A204.1 (cell line): ENCODE measurements at regions not wholly inside any gene's neighbourhood (a gene's known extent, or its start where the extent isn't known, plus 50 kb on each side); places are given as distances from the start of the nearest gene placed in this dataset.

Source experiments
- FAIRE-seq: peaks from 2 replicates; lab custom pipeline; 2012; peaks lifted over from hg19 to GRCh38; lab: Jason Lieb, UNC

DNA sequence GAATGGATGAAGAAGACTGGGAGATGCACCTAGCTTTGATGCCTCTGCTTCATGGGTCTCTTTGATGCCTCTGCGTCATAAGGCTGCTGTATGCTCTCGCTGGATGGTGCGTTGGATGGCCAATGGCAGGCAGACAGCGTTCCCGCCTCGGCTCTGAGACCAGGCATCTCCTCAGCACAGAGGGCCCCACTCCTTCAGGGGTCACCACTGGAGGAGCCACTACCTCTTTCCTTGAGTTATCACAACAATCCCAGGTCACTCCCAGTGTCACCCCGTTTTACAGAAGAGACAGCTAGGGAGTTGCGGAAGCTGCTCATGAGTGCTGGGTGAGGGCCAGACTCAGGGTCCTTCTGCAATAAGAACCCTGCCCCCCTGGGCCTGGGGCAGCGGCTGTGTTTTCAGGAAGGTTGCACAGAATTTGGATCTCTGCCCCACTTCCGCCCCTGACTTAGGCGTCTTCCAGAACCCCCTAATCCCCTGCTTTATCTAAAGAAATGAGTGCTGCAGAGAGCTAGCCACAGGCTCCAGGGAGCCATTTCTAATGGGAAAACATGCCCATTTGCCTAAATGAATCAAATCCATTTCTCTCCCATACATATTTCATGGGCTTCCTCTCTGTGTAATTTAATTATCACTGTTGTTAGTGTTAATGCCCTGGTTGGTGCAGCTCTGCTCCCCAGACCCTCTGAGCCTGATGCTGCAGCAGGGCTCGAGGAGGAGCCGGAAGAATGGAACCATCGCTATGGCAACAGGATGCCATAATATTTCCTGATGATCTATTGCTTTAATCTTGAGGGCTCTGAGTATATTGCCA, 131.8 kb upstream of the HS6ST1 start:
- no peak for FAIRE-seq

DNA sequence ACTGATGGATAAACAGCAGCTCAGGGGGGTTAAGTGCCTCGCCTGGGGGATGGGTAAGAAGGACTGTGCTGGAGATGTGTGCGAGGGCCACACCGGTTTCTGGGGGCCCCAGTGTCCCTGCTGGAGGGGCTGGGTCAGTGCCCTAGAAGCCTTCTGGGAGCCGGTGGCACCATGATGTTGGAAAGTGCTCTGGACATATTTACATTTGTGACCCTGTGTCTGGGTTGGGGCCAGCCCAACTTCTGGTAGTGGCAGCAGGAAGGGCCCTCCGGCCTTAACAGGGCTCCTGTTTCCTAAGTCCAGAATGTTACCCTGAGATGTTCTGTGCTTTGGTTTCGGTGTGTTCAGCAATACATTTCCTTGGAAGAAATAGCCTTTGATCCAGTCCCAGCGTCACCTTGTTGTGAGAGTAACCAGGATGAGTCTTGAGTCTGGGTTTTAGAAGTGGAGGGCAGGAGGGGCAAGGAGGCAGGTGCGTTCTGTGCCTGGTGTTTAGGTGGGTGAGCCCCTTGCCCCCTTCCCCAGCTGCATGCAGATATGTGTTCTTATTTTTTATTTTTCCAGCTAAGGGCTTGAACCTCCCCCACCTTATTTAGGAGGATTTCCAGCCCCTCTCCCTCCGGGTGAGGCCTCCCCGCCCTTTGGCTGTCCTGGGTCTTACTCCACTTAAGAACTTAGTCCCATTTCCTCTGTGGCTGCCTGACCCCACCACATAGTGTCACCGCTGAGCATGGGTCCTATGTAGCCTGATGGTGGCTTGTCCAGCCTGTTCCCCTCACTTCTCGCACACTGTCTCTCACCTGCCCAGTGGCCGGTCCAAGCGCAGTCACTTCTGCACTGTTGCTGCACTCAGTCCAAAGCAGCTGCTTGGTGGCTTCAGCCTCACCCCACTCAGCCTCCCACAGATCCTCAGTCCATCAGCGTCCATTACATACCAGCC, 132.7 kb upstream of the HS6ST1 start:
- no peak for FAIRE-seq

DNA sequence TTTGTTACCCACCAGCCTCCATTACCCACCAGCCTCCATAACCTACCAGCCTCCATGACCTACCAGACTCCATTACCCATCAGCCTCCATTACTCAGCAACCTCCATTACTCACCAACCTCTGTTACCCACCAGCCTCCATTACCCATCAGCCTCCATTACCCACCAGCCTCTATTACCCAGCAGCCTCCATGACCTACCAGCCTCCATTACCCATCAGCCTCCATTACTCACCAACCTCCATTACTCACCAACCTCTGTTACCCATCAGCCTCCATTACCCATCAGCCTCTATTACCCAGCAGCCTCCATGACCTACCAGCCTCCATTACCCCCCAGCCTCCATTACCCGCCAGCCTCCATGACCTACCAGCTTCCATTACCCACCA, 133.3 kb upstream of the HS6ST1 start:
- FAIRE-seq: no peak

DNA sequence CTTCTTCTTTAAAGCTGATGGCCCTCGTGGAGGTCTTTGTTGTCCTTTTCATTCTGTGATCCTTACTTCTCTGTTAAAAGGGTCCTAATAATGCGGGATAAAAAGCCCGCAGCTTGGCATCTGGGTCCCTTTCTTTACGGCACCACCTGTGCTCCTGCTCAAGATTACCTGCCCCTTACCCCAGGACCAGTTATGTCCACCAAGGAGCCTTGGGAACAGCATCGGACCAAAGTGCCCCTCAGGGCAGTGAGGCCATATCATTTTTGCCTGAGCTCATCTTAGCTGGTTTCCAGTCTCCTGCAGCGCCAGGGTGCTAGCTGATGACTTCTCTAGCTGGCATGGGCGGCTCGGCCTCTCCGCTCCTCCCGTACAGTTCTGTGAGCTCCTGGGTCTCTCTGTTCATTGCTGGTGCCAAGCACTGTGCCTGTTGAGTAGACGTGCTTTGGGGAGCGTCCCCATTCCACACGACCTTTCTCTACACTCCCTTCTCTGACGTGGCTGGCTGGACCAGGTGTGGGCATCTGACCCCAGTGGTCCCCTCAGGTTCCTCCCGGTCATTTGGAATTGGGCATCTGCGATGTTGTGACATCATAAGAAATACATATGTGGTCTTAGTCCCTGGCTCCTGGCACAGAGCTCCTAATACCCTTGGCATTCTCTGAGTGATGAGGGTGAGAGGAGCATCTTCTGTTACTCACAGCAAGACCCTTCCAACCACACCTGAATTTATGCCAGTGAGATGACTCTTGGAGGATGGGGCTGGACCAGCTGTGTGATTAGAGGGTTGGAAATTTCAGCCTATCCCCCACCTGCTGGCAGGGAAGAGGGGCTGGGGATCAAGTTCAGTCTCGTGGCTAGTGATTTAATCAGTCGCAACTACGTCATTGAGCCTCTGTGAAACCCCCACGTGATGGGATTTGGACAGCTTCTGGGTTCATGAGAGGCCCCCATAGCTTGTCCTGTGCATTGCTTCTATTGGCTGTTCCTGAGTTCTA, 134.2 kb upstream of the HS6ST1 start:
- FAIRE-seq: no peak

DNA sequence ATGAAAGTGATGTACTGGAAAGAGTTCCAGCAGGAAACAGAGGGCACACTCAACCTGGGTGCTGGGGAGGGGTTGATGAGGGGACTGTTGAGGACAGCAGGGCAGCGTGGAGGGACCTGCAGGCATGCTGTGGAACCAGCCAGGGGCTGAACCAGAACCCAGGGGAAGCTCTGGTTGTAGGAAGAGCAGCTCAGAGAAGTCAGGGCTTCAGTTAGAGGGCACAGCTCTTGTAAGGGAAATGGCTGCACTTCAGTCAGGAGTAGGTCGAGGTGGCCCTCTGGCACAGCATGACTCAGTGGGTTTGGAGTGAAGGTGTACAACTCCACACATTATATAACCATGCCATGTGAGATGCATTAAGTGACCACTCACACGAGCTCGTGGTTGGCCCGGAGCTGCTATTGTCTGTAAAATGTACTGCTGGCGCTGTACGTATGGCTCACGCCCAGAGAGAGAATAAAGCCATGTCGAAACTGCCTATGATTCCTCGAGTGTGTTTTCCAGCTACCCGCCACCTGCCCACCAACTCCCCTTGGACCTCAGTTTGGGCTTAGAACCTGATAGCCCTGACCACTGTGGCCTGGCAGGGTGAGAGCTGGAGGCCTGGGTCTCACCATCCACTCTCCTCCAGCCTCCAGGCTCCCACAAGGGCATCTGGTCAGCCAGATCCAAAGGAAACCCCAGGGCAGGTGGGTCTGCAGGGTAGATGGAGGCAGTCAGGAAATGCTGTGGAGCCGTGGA, 136.5 kb upstream of the HS6ST1 start:
- no peak for FAIRE-seq

DNA sequence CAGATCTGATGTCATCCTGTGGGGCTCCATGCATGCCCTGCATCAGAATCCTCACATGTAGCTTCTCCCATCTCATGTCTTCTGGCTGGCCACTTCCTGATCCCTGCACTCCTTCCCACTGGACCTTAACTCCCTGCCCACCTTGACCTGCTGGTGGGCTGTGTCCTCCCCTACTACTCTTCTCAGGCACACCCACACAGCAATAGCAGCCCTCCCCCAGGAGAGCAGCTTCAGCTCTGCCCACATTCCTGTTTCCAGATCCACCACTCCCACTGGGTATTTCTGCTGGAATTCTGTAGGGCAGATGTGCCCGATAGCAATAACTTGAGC, 137.0 kb upstream of the HS6ST1 start:
- no peak for FAIRE-seq

DNA sequence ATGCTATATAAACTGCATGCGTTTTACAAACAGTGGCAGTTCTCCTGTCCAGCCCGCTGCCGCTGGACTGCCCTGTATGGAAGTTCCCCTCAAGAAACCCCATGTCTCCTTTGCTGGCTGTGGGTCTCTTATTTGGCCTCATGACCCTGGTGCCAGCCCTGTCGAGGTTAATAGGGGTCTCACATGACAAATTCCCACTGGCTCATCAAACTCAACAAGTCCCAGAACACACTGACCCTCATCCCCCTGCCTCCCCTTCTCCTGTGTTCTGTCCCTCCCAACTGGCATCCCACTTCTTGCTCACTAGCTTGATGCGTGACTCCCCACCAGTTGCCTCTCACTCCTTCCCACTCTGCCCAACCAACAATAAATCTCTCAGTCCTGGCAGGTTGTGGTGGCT, 137.6 kb upstream of the HS6ST1 start:
- no peak for FAIRE-seq

DNA sequence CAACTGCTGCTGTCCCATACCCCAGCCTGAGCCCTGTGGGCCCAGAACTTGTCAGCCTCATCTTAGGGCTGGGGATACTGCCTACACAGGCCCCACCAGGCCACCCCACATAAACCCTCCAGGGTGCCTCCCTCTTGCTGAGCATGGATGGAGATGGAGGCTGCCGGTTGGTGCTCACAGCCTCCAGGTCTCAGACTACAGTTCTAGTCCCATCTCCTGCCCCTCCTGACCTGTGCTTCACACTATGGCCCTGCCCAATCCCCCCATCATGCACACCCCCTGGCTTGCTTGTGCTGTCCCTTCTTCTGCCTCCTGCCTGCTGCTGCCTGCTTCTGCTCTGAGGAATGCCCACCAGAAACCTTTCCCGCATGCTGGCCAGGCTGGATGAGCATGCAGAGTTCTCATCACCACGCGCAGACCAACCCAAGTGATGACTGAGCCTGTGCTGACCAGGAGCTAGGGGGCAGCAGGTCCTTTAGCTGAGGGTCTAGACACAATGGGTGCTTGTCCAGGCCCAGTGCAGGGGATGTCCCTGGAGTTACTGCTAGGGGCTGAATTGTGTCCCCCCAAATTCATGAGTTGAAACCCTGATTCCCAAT, 138.4 kb upstream of the HS6ST1 start:
- no peak for FAIRE-seq

DNA sequence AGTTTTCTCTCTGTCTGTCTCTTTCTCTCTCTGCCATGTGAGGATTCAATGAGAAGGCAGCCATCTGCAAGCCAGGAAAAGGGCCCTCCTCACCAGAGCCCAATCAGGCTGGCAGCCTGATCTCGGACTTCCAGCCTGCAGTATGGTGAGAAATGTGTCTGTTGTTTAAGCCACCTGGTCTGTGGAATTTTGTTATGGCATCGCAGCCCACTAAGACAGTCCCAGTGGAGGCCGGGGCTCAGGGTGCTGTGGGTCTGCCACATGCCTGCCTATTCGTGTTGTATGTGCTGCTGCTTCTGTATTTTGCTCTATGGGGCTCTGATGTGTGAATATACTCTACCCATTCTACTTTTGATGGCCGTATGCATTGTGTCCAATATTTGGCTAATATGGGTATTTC, 139.0 kb upstream of the HS6ST1 start:
- no peak for FAIRE-seq

DNA sequence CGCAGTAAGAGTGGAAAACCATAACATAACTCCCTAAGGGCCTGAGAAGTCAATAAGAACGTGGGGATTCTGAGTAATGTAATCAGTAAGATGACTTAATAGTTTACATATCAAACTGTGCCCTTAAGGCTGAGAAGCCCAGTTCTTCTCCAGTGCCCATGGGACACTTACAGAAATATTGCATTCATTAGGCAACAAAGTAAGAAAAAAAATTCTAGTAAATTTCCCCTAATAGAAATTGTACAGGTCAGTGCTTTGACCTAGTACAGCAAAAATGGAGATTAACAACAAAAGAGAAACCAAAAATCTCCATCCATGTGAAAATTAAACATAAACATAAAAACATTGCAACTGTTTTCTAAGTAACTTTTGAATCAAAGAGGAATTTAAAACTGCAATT, 139.8 kb upstream of the HS6ST1 start:
- no peak for FAIRE-seq

DNA sequence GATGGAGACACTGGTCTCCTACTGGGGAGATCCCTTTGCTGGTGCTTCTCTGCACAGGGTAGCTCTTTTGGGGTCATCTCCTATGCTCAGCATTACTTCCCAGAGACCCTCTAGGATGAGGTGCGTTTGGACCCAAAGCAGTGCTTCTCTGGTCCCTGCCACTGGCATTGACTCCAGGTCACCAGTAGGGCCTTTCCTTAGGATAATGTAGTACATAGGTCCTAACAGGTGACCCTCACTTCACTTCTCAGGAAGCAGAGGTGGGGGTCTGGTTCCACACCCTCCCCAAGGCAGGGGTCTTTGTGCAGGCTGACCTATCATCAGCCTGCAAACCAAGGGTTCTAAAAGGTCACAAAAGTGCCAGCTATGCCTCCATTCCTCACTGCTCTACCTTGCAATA, 145.8 kb upstream of the HS6ST1 start:
- FAIRE-seq: no peak

DNA sequence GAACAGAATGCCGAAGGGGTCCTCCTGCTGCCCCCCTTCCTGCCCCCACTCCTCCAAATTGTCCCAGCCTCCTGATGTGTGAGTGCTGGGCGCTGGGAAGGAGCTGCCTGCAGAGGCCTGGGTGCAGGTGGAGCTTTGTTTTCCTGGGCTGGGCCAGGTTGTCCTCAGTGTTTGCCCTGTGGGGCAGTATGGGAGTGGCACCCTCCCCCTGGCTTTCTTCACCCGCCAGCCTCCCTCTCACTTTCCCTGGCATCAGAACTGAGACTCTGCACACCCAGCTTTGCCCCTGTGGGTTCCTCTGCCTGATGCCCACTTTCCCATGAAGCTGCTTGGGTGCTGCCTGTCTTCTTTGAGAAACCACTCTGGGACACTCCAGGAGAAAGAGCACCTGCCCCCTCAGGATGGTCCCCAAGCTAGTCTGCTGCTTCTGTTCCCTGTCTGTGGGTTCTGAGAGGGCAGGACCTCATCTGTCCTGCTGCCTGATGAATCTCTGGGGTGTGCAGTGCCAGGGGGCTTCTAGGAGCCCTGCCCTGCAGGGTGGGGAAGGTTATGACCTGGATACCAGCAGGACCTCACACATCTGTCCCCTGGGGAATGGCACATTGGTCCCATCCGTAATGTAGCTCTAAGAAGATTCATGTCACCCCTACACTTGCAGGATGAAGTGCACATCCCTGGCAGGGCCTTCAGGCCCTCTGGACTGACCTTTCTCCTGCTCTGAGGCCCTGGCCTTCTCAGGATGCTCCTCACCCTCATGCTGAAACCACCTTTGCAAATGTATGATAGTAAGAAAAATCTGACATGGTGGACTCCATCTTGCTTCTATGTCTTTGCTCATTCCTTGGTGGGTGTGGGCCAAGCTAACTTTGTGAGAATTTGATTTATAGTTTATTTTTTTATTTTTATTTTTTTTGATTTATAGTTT, 146.8 kb upstream of the HS6ST1 start:
- FAIRE-seq: no peak

DNA sequence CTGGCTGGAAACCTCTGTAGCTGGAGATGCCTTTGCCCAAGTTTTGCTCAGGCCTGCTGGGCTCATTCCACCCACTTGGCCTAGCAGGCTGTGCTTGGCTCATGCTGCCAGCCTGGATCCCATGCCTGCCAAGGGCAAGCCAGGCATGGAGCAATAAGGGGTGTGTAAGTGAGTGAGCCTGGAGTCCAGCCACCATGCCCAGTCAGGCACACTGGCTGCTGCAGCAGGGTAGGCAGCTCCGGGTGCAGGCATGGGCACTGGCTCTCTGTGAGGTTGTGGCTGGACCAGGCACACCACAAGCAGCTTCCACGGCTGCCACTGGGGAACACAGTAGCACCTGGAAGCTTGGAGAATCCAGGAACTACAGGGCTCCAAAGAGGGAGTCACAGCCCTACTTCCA, 147.7 kb upstream of the HS6ST1 start:
- no peak for FAIRE-seq

DNA sequence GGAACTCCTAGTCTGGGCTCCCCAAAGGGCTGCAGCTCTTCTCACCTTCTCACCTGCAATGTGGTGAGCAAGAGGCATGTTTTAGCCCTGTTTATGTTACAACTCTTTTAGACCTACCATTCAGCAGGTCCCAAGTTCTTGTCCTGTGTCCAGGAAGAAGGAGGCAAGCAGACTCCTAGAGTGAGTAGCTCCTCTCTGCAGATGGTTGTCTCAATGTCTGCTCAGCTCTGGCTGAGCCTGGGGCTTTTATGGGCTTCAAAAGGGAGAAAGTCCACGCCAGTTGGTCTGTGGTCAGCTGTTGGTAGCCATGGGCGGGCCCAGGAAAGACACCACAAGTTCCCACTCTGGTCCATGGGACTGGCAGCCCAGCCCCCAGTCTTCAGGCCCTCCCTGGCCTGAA, 148.1 kb upstream of the HS6ST1 start:
- no peak for FAIRE-seq

DNA sequence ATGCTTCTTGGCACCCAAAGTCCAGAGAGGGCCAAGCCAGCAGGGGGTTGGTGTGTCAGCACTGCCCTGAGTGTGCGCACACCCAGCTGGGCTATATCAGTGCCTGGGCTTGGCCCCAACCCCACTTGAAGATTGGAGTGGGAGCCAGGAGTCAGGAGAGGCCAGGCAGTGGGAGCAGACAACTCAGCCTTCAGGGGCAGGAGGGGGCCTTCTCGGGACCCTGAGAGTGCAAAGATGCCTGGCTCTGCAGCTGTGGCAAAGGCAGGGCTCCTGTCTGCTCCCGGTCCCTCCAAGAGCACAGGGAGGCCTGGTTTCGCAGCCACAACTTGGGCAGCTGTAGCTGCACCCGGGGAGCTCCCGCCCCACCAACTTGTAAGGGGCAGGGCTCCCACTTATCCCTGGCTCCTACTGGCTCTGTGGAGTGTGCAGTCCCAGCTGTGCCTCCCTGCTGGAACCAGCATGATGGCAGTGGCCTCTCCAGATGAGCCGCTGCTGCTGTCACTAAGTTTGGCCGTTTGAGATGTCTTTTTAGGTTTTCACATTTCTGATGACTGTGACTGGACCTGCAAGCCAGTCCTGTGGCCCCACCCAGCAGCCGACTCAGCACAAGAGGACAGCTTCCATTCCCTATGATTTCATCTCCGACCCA, 148.8 kb upstream of the HS6ST1 start:
- no peak for FAIRE-seq

DNA sequence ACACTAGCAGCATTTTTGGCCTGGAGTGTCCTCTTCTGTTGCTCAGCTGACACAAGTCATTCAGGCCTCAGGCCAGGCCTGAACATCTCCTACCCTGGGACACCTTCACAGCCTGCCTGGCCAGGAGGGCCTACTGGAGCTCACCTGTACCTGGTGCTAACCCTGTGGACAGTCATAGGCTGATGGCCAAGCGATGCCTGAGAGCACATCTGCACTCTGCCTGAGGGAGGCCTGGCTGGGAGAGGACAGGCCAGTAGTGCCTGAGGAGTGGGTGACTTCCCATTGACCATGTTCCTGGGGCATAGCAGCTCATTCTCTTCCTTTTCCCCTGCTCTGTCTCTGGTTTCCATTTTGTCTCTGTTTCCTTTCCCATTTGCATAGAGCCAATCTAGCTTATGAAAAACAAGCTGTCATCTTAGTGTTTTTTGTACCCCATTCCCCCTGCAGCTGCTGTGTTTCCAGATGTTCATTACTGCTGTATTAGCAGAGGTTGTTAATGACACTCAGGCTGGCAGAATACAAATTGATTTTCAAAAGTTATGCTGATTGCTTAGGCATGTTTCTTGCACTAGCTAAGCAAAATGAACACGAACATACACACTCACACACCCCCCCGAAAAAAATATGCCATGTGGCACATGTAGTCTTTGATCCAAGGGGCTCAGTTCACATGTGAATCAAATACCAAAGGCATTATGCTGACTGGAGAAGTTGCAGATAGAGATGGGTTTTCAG, 149.7 kb upstream of the HS6ST1 start:
- no peak for FAIRE-seq

DNA sequence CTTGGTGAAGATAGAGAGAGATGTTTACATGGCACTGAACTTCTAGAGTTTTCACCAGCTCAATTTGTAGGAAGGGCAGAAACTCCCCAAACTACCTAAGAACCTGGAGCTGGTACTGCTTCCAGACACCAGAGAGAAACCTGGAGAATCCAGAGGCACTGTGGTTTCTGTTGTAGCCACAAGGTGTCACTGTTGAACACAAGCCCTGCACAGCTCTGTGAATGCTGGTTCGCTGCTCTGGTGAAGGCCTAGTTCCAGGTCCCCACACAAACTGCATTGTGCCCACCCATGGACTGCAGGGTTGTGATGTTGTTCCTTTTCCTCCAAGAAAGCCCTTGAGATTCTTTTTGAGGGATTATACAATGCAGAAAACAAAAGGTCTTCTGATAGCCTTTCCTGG, 150.5 kb upstream of the HS6ST1 start:
- FAIRE-seq: no peak

DNA sequence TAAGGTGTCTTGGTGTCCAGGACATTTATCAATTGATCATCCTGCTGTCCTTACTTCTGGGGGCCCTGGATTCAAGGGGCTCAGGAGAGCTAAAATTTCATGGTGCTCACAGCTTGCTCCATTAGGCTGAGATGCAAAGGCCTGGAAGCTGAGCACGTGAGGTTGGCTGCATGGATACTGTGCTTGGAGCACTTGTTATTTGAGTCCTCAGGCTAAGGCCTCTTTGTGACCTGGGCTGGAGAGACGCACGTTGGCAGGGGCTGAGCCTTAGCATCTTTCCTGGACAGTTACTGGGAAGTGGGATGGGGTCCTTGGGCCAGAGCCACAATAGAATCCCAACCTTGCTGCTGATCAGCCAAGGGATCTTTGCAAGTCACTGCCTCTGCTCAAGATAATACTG, 151.2 kb upstream of the HS6ST1 start:
- FAIRE-seq: no peak

DNA sequence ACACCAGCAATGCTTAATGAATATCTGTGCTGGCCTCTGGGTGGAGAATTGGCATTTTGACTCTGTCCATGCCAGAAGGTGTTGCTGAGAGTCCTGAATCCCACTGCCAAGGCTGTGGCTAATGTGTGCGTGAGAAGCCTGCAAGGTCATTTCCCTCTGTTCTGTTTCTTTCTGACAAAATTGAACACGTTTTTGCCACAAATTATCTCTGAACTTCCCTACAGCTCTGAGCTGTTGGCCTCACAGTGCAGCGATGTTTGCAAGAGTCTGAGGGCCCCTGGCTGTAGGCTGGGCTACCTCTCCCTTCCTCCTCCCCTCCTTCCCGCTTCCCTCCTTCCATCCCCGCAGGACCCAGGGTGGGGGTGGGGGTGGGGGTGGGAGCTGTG, 154.1 kb upstream of the HS6ST1 start:
- FAIRE-seq: no peak
